Kasumi-1 (cell line): ENCODE measurements at regions not wholly inside any gene's neighbourhood (a gene's known extent, or its start where the extent isn't known, plus 50 kb on each side); places are given as distances from the start of the nearest gene placed in this dataset.
"Not testable (repeated sequence)": the region's sequence is repeated elsewhere in the genome, so short reads cannot be mapped to it uniquely, and the experiment has no call there.

Experiments
- DNase-seq, 2 experiments: peaks; one replicate each; lab custom pipeline; 2025; lab: John Stamatoyannopoulos, UW

GRCh38 chr4:167831855-167832254, 260.5 kb upstream of the ANXA10 start:
- no peak for DNase-seq

- DNase-seq, result no peak
These were observed 253.7 kb upstream of the ANXA10 start for GRCh38 chr4:167838686-167839085.

- no peak for DNase-seq
These were observed 249.8 kb upstream of the ANXA10 start for GRCh38 chr4:167842487-167842886.

- no peak for DNase-seq
These were observed 237.5 kb upstream of the ANXA10 start for GRCh38 chr4:167854881-167855280.

GRCh38 chr4:167858127-167858526, 234.2 kb upstream of the ANXA10 start:
- not testable (repeated sequence) for DNase-seq

GRCh38 chr4:167867191-167867590, 225.1 kb upstream of the ANXA10 start:
- DNase-seq, result no peak

GRCh38 chr4:167868163-167868562, 224.2 kb upstream of the ANXA10 start:
- no peak for DNase-seq

GRCh38 chr4:167873496-167873895, 218.8 kb upstream of the ANXA10 start:
- DNase-seq, result no peak

GRCh38 chr4:167876091-167876490, 216.2 kb upstream of the ANXA10 start:
- not testable (repeated sequence) for DNase-seq

GRCh38 chr4:167877826-167878225, 214.5 kb upstream of the ANXA10 start:
- not testable (repeated sequence) for DNase-seq

- no peak for DNase-seq
These were observed 209.1 kb upstream of the ANXA10 start for GRCh38 chr4:167883266-167883665.

- DNase-seq, result no peak
These were observed 207.3 kb upstream of the ANXA10 start for GRCh38 chr4:167885071-167885470.

- no peak for DNase-seq
These were observed 206.5 kb upstream of the ANXA10 start for GRCh38 chr4:167885872-167886271.

GRCh38 chr4:167887726-167888125, 204.6 kb upstream of the ANXA10 start:
- no peak for DNase-seq

- no peak for DNase-seq
These were observed 202.1 kb upstream of the ANXA10 start for GRCh38 chr4:167890226-167890625.

GRCh38 chr4:167893531-167893930, 198.8 kb upstream of the ANXA10 start:
- DNase-seq, result no peak

- not testable (repeated sequence) for DNase-seq
These were observed 196.1 kb upstream of the ANXA10 start for GRCh38 chr4:167896260-167896659.

- no peak for DNase-seq
These were observed 195.2 kb upstream of the ANXA10 start for GRCh38 chr4:167897116-167897515.

- DNase-seq, result no peak
These were observed 189.0 kb upstream of the ANXA10 start for GRCh38 chr4:167903291-167903721.

GRCh38 chr4:167906851-167907250, 185.5 kb upstream of the ANXA10 start:
- DNase-seq, result no peak

- no peak for DNase-seq
These were observed 183.5 kb upstream of the ANXA10 start for GRCh38 chr4:167908816-167909215.

- not testable (repeated sequence) for DNase-seq
These were observed 179.8 kb upstream of the ANXA10 start for GRCh38 chr4:167912535-167912934.

- DNase-seq, result no peak
These were observed 174.3 kb upstream of the ANXA10 start for GRCh38 chr4:167918077-167918476.

GRCh38 chr4:167930166-167930565, 162.2 kb upstream of the ANXA10 start:
- DNase-seq, result no peak

GRCh38 chr4:167934216-167934615, 158.1 kb upstream of the ANXA10 start:
- no peak for DNase-seq
